C1 segment of cervical spinal cord (tissue), 14 donors: ENCODE measurements at regions not wholly inside any gene's neighbourhood (a gene's known extent, or its start where the extent isn't known, plus 50 kb on each side); places are given as distances from the start of the nearest gene placed in this dataset.
"Not testable (repeated sequence)": the region's sequence is repeated elsewhere in the genome, so short reads cannot be mapped to it uniquely, and the experiment has no call there.

Source experiments
- DNase-seq, 14 donors: peaks; one replicate each; lab custom pipeline; 2025; lab: John Stamatoyannopoulos, UW

DNA sequence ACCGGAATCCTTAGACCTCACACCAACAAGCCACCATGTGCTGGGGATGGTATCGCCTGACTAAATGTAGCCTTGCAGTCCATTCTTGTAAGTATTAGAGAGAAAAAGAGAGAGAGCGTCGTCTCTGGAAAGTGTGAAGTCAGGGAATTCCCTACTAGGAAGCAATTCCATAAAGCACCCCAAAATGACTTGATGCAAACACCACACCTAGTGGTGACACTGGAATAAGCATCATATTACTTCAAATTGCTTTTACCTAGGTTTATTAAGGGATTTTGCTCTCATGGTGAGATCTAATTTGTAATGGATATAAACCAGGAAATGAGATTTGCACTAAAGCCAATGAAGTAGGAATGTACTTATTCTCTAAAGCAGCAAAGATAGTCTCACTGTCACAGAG is 111.4 kb upstream of the METTL9 start:
- not testable (repeated sequence) for DNase-seq

DNA sequence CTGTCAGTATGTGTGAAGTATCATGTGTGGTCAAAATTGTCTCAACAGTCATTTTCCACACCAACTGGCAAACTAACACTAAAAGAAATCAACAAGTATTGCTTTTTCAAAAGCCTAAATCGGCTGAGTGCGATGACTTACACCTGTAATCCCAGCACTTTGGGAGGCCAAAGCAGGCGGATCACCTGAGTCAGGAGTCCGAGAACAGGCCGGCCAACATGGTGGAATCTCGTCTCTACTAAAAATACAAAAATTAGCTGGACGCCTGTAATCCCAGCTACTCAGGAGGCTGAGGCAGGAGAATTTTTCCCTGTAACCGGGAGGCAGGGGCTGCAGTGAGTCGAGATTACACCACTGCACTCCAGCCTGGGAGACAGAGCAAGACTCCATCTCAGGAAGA is 100.3 kb upstream of the METTL9 start:
- DNase-seq = not testable (repeated sequence)

DNA sequence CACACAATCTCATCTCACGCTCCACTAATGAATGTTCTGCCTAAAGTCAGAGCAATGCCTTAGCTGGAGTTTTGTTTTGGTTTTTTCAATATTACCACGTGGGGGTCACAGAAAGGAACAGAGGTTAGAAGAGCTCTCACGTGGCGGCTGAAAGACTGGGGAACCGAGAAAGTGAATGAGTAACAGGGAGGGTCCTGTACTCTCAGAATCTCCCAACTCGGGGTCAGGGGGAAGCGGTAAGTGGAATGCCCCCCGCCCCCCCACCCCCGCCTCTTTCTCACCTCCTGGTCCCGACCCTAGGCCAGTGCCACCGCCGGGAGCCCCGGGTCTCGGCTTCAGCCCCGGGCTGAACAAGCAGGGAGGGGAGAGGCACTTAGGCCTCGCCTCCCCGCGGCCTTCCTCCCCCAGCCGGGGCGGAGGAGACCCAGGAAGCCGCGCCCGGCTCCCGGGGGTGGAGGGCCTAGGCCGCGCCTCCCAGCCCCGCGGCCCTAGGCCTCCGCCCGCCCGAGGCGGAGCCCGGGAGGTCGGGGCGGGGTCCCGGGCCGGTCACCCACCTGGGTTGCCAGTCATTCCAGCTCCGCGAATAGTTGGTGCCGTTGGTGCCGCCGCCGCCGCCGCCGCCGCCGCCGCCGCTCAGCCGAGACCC is 98.0 kb upstream of the METTL9 start:
- DNase-seq = not testable (repeated sequence)

DNA sequence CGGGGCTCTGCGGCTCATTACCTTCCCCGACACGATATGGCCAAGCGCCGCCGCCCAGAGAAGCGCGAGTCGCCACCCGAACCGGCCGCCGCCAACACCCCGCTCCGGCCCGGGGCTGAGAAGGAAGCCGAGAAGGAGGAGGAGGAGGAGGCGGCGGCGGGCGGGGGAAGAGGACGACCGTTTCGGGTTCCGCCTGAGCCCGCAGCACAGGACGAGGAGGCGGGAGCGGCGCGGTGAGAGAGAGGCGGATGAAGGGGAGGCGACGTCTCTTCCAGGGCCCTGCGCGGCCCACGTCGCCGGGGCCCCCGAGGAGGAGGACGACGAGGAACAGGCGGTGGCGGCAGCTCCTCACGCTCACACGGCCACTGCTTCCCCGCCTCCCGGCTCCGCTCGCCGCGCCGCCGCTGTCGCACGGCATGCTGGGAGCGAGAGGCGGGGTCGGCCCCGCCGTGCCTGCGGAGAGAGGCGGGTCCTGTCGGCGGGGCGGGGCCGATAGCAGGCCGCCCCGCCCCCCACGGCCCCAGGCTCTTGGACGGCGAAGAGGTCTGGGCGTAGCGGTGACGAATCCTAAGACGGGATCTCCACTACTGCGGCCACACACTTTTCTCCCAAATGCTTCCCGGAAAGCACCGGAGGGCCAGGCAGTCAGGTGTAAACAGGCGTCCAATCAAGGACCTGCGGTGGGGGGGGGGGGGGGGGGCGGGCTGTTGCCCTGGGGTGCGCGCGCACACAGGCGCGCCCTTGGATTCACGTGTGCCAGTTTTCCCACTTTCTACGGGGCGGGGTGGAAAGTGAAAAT is 97.3 kb upstream of the METTL9 start:
- DNase-seq = peak; percentile 74 to 99 (median 90)

DNA sequence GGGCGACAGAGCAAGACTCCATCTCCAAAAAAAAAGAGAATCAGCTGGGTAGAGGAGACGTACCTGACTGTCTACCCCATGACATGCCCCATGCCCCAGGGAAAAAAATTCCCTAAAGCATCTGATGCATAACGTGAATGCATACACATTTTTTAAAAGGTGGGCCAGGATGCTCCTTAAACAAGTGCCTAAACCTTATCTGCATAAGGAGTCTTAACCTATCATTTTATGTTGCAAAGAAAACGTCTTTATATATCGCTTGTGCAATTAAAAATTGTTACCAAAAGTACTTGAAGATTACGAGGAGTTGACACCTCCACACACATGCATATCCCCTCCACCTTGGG is 95.8 kb upstream of the METTL9 start:
- not testable (repeated sequence) for DNase-seq

DNA sequence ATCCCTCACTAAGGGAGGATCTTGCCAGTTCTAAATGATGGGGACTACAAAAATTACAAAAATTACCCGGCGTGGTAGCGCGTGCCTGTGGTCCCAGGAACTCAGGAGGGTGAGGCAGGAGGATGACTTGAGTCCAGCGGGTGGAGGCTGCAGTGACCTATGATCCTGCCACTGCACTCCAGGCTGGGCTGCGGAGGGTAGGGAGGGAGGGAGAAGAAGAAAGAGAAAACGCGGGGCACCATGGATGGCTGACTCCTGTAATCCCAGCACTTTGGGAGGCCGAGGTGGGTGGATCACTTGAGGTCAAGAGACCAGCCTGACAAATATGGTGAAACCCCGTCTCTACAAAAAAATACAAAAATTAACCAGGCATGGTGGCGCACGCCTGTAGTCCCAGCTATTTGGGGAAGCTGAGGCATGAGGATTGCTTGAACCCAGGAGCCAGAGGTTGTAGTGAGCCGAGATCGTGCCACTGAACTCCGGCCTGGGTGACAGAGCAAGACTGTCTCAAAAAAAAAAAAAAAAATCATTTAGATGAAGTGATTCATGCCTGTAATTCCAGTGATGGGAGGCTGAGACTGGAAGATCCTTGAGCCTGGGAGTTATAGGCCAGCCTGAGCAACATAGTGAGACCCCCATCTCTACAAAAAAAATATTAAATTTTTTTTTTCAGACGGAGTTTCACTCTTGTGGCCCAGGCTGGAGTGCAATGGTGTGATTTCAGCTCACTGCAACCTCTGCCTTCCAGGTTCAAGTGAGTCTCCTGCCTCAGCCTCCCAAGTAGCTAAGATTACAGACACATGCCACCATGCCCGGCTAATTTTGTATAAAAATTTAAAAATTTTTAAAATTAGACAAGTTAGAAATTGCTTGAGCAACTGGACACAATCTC is 95.2 kb upstream of the METTL9 start:
- not testable (repeated sequence) for DNase-seq

DNA sequence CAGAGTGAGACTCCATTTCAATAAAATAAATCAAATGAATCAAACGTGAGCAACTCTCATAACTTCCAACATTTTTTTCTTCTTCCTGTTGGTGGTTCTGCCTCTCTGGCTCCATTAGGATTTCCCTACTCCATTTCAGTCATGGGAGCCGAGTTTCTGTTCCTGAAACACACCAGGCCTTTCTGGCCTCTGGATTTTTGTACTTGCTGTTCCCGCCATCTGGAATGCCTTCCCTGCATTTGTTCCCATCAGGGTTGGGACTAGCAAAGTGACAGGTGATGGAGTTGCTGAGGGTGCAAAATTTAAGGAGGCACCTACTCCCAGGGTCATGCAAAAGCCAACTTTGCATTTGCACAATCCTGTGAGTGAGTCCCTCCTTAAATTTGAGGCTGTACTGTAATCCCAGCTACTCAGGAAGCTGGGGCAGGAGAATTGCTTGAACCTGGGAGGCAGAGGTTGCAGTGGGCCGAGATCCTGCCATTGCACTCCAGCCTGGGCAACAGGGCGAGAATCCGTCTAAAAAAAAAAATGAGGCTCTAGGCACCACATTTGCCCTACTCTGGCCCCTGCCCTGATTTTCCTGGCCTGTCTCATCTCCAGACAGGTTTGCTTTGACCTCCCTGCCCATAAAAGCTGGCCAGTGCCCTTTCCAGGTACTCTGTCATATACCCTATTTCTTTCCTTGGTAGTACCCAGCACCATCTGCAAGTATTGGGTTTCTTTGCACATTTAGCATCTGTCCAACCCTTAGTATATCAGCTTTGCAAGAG is 93.4 kb upstream of the METTL9 start:
- DNase-seq = not testable (repeated sequence)

DNA sequence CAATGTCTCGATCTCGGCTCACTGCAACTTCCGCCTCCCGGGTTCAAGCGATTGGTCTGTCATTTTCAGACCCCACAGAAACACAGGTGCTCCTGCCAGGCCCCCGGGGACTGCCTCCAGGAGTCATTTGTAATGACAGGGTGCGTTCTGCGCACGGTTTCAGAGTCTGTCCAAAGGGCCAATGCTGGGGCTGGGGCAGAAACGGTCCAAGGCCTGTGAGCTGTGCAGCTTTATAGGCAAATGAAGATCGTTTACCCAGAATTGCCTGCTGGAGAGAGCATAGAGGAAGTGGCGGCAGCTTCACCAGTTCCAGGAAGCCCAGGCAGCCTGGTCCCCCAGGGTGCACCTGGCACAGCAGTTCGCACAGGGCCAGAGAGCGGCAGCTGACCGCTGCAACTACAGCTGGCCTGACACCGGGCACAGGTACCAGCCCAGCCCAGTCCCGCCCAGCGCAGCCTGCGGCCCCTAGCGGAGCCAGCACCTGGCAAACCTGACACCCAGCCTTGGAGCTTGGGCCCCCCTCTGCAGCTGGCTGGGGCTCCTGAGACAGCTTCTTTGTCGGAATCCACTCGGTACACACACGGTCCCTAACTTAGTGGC is 92.4 kb upstream of the METTL9 start:
- peak in 2 of 14 donors; percentile 27 to 62 for DNase-seq

DNA sequence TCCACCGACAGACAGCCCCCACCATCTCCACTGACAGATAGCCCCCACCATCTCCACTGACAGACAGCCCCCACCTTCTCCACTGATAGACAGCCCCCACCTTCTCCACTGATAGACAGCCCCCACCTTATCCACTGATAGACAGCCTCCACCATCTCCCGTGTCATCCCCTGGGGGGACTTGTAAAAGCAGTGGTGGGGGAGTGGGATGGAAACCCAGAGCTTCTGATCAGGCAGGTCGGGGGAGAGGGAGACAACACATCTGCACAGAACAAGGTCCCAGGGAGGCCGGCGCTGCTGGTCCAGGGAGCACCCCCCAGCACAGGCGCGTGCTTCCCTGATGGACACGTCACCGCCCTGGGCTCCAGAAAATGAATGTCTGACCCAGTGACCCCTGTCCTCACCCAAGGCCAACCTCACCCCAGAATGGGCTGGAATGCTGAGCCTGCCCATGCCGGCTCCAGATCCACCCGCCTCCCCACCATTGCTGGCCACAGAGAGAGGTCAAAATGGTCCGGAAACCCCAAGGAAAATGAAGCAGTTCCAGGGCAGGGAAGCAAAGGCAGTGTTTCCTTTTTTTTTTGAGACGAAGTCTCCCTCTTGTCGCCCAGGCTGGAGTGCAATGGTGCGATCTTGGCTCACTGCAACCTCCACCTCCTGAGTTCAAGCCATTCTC is 91.6 kb upstream of the METTL9 start:
- not testable (repeated sequence) for DNase-seq

DNA sequence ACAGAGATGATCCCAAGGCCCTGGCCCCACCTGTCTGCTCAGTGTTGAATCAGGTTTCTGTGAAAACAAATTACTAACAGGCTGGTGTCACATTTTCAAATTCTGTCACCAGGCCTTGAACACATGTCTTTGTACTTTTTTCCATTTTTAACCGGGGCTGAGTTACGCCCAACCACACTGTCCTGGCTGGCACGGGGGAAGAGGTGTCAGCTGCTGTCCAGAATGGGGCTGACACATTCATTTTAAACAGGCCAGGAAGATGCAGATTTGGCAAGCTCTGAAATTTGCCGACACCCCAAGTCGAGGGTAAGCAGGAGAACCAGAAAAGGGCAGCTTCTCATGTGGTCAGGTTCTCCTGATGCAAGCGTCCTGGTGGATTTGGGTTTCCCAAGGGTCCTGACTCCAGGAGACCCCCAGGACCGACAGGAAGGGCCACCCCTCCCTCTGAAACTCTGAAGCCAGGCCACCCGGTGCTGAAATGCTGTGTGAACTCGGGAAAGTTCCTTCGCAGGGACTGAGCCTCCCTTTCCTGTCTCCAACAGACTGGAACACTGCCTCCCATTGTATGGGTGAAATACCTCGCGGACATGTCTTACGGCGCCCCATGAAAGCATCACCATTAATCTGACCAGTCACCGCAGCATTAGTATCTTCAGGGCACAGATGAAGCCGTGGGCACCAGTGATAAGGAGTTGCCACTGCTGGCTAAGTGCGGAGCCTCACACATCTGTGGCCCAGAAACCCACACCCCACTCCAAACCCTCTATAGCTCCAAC is 90.5 kb upstream of the METTL9 start:
- DNase-seq = peak in 2 of 14 donors; percentile 39 to 61

DNA sequence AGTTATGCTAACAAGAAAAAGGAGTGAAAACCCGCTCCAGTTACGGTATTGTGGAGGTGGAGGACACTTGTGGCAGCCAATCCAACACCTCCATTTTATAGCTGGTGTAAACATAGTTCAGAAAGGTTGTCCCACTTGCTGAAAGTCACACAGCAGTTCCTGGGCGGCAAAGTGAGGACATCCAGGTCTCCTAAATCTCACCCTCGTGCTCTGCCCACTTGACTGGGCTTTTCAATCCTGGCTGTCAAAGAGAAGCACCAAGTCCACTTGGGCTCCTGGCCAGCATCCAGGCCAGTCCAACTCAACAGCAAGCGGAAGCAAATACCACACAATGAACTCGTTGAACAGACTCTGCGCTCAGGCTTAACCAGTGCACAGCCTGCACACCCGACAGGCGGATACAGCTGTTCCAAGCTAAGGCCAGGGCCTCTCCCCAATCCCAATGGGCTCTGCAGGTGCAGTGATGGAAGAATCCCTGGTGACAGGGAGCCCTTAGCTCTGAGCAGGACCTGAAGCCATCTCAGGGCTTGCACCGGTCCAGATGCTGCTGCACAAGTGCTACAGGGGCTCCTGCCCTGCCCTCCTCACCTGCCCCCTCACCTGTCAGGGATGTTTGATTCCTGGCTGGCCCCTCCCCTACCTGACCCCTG is 89.8 kb upstream of the METTL9 start:
- DNase-seq = peak in 8 of 14 donors; percentile 34 to 66 (median 46)

DNA sequence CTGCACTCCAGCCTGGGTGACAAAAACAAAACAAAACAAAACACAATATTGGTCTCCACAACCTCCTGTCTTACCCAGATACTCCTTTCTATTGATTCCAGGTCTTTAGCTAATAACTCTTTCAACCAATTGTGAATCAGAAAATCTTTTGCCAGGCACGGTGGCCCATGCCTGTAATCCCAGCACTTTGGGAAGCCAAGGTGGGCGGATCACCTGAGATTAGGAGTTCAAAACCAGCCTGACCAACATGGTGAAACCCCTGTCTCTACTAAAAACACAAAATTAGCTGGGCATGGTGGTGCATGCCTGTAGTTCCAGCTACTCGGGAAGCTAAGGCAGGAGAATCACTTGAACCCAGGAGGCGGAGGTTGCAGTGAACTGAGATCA is 88.5 kb upstream of the METTL9 start:
- not testable (repeated sequence) for DNase-seq

DNA sequence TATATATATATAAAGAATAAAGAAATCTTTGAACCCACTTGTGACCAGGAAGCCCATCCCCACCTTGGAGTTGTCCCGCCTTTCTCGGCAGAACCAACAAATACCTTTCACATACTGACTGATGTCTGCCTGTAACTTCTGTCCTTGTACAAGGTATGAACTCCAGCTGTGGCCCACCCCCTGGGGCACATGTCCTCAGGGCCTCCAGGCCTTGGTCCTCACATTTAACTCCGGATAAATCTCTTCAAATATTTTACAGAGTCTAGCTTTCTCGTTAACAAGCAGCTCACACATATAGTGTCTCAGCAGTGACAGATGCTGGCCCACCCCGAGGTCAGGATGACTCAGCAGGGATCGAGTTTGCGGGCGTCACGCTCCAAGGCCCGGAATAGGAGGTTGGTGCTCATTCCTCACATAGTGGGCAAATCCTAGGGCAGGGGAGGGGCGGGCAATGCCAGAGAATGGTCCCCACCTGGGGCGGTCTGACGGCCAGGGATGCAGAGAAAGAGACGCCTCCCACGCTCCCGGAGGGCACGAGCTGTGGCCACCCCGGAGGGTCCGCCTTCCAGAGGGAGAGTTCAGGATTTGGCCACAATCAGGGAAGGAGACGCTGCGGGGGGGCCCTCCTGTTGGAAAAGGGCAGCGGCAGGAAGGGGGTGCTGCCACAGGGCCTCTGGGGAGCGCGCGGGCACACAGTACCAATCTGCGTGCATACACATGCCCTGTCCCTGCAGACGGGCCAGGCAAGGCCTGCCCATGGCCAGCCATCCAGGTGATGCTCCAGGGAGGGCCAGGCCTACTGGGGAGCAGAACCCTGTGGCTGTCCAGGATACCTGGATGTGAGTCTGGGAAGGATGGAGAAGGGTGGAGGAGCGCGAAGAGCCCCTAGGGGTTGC is 87.8 kb upstream of the METTL9 start:
- peak in 6 of 14 donors; percentile 18 to 79 (median 48) for DNase-seq

DNA sequence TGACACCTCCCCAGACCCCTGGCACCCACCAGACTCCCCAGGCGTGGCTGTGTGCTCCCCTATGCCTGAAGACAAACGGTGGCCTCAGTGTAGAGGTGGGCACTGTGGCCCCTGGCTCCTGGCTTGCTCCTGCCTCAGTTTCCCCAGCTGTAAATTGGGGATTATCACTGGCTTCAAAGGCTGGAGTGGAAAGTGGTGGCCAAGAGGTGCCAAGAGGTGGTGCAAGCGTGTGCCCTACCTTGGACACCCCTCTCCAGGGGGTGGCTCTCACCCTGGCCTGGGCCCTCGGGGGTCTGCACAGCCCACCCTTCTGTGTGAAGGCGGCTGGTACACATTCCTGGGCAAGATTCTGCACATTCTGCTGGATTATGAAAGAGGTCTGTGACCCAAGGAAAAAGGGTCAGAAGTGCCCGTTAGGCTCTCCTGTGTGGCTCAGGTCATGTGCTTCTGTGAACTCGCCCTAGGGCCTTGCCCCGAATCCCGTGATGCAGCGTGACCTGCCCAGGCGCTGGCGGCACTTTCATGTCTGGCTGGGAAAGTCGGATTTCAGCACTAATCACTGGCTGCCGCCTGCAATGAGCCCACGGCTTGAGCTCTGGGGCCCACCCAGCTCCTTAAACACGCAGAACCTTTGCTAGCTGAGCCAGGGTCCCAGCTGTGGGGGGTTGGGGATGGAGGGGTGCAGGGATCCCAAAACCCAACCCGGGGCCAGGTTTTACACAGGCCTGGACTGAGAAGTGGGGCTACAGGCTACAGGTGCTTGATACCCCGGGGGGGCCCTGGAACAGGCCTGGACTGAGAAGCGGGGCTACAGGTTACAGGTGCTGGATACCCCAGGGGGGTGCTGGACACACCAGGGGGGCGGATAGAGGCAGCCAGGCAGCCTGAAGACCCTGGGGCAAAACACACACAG is 86.8 kb upstream of the METTL9 start:
- peak in 1 of 14 donors; percentile 23 for DNase-seq

DNA sequence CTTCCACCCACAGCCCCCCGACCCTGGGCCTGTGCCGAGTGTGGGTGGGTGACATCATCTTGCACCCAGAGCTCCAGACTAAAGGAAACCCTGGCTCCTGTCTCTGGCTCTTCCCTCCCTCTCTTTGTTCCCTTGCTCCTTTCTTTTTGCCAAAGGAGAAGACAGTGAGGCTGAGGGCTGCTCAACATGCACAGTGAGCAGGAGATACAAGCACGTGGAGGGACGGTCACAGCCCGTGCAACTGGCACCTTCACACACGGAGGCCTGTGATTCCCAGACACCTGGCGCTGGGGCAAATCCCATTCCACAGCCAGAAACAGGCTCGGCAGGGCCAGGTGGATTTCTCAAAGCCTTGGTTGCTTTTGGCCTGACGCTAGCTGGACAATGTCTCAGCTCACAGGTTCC is 86.0 kb upstream of the METTL9 start:
- peak in 1 of 14 donors; percentile 85 for DNase-seq

DNA sequence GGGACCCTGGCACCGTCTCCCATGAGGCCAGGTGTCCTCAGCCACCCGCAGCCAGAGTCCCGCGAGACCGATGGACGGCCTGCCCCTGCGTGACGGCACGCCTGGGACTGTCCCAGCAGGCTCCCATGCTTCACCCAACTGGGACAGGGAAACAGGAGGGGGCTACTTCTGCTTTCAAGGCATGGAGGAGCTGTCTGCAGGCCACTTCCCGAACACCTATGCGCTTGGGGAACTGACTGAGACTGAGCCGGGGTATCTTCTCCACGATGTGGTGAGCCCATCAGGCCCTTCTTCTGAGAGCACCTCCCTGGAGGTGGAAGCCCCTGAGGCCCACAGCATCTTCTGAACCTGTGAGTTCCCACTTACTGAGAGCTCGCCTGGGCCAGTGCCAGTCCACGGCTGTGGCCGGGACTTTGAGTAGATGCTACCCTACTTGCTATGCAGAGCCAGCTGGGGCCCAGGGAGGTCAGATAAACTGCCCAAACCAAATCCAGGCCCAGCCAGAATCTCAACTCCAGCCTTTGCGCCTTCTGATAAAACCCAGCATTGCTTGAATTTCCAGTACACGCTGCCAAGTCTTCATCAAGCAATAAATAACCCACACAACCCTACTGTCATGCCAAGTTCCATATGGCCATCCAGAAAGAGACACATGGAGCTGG is 85.4 kb upstream of the METTL9 start:
- DNase-seq = peak in 2 of 14 donors; percentile 18 to 73
